Globus pallidus (tissue), 1 donor: ENCODE measurements at regions not wholly inside any gene's neighbourhood (a gene's known extent, or its start where the extent isn't known, plus 50 kb on each side); places are given as distances from the start of the nearest gene placed in this dataset.

ENCODE experiments used
- DNase-seq: peaks from one replicate; pipeline ENCODE4 v3.0.0-alpha.2; 2015; ENCODE audit warnings: low spot score

DNA sequence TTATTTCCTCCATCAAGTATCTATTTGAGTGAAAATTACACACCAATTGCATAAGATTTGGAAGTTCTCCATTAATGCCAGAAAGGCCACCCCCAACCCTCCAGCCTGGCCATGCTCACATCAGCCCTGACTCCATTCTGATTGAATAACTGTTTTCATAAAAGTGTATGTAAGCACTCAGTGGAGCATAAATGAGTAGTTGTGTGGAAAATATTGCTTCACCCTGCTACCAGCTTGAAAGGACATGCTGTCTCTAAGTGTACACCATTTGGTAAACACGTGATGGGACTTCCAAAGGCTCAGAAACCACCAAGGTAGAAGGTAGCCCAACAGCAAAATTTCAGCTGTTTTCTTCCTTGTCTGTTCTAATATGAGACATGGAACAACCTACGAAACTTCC, 393.8 kb downstream of the ZNF385D start:
- no peak for DNase-seq

DNA sequence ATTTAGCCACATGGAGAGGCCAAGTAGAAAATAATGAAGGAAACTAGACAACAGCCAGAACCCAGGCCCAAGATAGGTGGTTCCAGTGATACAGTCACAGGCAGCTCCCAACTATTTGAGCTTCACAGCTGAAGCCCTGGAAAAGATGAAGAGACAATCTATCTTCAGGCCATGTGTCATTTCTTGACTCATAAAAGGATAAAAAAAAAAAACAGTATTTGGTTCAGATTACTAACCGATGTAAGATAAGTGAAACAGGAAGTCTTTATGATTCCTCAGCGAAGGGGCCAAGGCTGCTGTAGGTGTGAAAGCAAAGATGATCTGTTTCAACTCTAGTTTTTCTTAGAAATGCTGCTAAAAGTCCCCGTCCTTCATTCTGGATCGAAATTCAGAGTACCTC, 394.6 kb downstream of the ZNF385D start:
- no peak for DNase-seq

DNA sequence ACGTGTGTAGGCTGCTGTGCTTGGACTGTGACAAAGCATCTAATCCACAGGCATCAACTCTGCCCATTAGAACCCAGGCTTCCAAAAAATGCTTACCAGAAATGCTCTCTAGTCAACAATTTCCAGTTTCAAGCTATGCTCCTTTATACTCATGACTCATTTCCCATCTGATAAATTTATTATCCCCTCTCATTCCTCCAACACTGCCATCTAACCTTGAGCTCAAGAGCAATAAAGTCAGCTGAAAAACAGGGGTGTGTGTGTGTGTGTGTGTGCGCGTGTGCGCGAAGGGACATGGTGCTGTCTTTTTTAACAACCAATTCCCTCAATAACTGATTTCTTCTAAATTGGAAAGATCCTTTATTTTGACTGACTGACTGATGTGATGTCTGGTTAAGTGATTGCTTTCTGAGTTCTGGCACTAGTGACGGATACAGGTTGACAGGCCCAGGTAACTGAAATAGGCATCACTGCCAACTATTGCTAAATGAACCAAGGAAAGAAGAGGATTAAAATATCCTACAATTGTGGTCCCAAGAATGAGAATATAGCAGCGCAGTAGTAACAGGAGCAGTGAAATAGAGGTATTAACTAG, 405.5 kb downstream of the ZNF385D start:
- no peak for DNase-seq

DNA sequence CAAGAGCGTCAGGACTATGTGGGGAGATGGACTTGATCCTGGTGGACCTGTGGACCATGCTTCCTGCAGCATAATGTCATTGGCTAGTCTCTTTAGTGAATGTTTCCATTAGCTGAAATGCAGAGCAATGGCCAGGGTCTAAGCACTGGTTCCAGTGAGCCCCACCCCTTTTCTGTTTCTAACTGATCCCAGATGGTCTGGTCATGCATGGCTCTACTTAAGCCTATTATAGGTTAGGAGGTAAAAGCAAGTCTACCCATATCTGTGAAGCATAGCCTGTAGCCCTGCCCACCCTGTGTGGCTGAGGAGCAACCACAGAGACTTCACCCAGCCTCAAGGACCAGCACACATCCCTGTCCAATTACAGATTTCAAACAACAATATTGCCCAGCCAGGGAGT, 419.2 kb downstream of the ZNF385D start:
- DNase-seq, result no peak

DNA sequence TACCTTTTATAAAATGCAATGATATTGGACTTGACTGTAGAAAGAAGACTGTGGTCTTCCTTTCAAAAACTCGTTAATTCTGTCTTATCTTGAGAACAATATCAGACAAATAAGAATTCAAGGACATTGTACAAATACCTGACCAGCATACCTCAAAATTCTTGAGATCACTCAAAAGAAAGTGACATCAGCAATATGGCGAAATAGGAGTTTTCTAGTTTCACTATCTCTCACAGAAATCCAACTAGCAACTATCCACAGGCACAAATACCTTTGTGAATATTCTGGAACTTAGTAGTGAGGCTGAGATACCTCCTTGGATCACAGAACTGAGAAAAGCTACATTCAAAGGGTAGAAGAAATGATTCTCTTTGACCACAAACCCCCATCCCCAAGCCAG, 419.7 kb downstream of the ZNF385D start:
- no peak for DNase-seq

DNA sequence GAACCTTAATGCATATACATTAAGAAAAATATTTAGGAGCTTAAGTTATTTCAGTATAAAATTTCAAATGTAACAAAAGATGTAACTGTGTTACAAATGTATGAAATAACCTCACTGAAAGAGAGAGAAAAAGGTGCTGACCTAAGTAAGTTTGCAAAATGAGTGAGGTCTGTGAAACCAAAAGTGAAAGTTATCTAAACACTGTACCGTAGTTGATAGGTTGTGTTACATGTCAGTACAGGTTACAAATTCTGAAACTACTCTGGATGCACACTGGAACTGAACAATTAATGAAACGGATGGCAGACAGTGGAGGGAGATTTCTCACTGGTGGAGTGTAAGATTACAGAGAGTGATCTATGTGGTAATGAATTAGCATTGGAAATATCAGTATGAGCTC, 420.7 kb downstream of the ZNF385D start:
- no peak for DNase-seq

DNA sequence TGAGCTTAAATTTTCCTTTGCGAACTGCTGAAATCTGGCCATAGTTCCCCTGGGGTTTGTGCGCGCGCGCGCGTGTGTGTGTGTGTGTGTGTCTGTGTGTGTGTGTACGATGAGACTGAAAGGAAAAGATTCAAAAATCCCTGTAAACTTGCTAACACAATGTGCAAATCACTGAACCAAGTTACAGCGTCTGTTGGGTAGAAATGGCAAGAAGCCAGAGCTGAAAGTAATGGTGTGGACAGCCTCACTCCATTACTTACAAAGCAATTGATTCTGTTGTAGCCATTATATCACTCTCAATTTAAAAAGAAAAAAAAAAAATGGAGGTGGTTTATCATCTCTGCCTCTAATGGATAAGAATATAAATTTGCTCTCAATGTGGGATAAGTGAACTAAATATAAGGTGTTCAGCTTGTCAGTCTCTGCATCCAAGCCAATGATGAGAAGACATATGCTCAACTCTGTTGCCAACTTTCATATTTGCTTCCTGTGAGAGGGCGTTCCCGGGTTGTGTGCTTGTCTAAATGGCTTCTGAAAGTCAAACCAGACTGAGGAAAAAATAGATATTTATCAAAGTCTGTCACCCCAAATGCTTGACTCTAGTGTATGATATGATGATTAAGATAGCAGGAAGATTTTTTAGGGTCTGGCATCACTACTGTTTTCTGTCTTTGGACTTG, 422.2 kb downstream of the ZNF385D start:
- no peak for DNase-seq

DNA sequence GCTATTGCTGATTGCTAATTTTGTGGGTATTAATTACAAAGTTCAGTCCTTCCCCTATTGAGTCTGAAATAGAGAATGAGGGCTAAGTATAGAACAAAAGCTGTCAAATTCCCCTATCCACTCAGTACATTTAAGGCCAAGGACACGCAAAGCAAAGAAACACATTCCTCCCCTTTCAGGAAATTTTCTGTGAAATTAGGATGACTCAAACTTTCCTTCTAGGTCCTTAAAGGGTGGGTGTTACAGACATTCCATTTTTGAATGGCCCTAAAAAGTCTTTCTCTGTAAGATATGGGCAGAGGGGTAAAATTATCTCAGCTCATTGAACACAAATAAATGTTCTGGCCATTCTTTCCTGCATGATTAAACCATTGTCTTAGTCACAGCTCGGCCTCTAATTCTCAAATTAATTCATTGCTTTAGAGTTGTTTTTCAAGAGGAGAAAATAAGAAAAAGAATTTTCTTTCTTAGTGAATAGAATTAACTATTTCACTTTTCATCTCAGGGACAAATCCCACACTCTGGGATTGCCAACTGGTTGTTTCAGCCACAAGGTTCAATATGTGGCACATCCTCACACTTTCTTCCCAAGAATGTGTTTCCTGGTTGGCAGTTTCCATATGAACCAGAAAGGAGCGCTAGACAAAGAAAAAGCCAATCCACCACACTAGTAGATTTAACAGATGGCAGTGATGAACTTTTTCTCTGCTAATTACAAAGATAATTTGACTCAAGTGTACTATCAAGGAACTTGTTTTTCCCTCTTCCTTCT, 424.1 kb downstream of the ZNF385D start:
- DNase-seq, result no peak

DNA sequence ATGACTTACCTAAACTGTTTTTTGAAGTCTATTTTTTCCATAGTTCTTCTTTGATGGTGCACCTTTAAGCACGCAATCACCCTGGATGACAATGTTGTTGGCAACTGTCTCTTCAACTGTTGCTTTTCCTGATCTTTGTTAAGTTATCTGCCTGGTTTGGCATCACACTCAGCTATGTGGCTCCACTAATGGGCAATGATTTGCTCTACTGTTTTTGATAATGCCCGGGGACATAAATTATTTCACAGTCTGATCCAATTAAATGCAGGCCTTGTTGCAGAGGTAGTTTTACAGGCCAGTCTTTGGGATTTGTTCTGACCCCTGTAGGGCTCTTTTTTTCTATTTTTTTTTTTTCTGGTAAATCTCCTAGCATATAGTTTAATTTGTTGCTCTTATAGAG, 436.3 kb downstream of the ZNF385D start:
- no peak for DNase-seq

DNA sequence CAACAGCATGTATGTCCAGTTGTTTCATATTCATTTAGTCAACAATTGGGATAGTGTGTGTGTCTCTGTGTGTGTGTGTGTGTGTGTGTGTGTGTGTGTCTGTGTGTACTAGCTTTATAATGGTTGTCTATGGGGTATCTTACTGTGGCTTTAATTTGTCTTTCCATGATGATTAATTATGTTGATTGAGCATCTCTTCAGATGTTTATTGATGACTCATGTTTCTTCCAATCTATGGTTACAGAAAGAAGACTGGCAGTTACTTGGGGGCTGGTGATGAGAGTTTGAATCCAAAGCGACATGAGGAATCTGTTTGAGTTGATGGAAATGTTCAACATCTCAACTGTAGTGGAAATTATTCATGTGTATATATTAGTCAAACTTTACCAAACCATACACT, 440.1 kb downstream of the ZNF385D start:
- no peak for DNase-seq

DNA sequence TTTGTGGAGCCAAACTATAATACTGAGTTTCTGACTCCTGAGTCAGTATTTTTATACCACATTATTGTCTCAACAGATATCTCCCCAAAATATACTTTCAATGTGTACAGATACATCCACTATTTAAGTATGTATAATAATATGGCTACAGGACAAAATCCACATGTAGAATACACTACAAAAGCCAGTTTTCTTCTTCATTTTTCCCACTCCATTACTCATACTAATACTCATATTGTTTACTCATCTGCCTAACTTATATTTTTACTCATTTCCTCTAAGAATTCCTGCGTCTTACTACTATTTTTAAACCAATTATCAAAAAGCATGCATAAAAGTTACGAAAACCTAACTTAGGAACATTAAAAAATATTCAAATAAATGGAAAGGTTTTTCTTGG, 440.8 kb downstream of the ZNF385D start:
- DNase-seq, result no peak

DNA sequence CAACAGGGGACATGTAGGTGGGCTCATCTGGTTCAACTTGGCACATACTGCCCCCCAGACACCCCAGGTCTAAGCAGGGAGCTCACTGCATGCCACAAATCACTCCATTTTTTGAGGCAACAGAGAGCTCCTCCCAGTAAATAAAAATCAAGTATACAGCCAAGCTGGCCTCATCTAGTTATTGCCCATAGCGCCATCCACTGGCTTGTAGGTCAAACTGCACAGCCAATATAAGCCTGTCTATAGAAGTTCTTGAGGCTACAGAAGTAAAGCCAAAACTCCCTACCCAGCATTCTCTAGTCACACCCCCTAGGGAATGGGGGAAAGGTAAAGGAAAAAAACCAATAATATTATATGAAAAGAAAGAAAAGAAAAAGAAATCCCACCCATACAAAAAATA, 453.7 kb downstream of the ZNF385D start:
- DNase-seq, result no peak

DNA sequence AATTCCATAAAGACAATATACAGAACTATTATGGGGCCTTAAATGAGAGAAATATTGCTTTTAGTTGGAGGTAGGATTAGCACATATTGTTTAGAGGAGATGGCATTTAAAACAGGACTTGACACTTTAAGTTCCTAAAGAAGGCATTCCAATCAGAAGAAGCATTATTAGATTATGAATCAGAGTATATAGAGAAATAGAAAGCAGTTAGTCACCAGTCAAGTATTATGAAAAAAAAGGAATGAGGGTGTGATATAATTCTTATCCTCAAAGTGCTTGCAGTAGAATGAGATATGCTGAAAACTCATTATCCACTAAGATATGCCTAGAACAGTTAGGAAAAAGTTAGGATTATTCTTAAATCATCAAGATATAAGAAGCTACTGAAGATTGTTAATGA, 456.2 kb downstream of the ZNF385D start:
- DNase-seq, result no peak

DNA sequence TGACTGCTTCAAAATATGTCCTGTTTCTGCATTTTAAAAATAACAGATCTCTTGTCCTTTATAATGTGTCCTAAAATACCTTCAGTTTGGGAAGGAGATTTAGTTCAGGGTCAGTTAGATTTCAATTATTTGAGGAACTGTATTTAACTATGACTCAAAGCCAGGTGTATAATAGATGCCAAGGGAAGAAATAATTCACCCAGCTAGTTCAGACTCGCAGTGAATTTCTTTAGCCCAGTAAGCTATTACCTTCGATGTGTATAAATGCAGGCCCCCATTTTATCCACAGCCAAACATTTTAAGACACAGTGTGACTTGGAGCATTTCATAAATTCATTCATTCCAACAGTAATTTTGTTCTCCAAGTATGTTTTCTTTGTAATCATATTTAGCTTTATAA, 458.0 kb downstream of the ZNF385D start:
- no peak for DNase-seq

DNA sequence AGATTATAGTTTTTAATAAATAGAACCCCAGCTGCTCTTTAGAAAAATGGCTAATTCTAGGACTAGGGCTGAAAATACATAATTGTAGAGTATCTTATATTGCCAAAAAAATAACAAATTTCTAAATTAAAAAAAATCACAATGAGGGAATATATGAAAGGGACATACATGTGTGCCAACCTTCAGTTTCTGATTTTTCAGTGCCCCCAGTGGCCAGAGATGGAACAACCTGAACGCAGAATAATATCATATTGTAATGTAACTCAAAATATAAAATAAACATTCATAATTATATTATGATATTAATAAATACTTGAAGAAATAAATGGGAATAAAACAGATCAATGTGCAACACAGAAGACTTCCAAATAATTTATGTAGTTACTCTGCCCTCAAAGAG, 460.5 kb downstream of the ZNF385D start:
- no peak for DNase-seq

DNA sequence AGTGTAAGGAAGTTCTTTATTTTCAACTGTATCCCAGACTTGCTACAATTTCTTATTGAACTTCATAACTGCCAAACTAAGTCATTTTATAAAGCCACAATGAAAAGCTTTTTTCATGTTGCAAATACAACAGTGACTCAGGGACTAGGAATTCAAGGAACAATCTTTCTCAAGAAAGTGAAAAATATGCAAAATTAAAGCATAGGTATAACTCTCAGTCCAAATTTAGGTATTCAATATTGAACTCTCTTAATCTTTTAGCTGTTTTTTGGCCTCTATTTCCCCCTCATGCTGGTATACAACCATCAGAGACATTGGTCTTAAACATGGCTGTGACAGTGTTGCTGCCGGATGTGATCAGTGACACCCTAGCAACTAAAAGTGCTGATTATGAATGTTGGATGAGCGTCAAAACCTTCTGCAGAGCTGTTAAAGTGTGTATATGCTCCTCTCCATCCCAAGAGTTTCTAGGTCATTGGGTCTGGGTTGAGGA, 476.9 kb downstream of the ZNF385D start:
- no peak for DNase-seq

DNA sequence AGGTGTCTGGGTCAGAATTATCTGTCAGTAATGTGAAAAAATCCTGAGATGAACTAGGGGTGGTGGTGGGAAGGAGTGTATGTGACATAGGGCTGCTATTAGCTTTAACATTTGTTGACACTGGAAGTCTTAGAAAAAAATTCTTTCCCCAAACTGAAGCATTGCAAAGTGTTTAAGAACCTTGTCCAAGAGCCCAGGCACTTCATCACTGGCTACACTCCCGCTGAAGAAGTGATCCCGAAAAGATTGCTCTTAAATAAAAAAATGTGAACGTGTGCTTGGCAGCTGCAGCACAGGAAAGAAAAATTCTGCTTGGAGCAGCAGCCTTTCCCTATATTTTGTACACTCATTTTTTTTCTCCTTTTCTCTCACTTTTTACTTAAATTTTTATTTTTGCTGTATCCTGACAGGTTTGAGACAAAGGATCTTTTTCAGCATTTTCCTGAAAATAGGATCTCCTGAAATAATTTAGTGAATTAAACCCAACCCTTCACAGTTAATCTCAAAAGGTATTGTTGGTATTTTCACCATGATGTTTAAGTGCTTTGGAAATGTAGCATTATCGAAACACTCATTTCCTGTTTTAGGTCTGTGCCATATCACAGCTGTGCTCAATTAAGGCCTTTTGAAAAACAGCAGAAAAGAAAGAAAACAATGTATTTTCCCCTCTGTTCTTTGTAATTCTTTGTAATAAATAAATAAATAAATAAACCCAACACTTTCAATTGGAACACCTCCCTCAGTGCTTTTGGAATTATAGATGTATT, 477.6 kb downstream of the ZNF385D start:
- no peak for DNase-seq

DNA sequence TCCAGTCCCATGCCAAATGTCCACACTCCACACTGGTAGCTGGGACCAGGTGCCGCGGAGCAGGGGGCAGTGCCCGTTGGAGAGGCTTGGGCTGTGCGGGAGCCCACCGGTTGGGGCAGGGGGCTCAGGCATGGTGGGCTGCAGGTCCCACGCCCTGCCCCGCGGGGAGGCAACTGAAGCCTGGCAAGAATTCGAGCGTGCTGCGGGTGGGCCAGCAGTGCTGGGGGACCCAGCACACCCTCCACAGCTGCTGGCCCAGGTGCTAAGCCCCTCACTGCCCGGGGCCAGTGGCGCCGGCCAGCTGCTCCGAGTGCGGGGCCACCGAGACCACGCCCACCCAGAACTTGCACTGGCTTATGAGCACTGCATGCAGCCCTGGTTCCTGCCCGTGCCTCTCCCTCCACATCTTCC, 479.4 kb downstream of the ZNF385D start:
- no peak for DNase-seq

DNA sequence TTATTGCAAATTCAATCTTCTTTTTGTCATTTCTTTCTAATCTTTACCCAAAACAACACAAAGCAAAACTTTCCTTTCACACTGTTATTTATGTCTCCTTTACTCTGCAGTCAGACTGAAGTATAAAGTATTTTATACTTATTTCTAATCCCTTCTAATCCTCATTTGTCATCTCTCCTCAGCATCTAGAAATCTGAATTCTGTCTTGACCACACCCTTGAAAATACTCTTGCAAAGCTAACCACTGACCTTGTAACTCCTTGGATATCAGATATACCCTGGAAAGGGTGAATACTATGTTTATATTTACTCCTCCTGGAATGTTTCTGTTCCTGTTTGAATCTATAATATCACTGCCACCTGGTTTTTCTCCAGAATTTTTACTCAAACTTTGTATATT, 481.1 kb downstream of the ZNF385D start:
- DNase-seq, result no peak

DNA sequence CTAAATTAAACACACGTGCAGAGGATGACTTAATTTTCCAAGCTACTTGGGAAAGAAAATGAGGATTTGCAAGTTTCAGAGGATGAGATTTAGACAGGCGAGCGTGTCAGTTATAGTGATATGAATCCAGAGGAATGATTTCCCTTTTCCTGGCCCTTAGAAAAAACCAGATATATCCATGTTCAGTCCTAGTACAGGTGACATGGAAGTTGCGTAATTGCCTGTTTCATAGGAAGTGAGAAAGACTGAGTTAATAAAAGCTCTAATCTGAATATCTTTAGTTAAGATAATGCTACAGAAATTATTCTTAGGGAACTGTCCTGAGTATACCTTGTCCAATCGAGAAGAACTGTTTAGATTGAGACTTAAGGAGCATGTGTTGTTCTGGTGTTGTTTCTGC, 490.5 kb downstream of the ZNF385D start:
- no peak for DNase-seq

DNA sequence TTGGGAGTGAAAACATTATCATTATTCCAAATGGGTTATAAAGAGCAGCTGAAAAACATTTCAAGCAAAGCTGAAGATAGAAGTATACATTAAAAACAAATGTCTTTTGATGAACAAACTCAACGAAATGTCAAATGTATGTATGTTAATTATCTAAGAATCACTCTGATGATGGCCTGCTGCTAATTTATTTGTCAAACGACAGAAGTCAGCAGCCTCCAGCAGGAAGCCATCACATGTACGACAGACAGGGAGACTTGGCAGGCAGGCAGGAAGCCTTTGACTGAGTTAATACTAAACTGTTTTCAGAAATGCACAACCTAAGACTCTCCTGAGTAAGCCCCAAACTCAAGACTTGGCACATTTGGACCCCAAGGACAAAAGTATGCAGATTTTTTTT, 491.1 kb downstream of the ZNF385D start:
- no peak for DNase-seq

DNA sequence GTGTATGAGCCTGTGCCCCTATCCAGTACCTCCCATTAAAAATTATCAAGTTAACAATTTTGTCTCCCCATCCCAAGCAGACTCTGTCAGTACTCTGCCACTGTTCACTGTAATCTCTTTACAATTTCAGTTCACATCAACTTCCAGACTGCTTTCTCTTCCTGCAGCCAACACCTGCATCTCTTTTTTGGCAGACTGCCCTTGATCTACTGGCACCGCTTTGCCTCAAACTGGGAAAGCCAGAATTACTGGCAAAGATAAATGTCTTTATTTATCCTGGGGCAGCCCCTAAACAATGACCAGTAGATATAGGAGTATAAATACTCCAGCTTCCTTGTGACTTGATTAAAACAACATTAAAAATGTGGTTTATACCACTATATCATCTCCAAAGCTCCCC, 494.1 kb downstream of the ZNF385D start:
- no peak for DNase-seq

DNA sequence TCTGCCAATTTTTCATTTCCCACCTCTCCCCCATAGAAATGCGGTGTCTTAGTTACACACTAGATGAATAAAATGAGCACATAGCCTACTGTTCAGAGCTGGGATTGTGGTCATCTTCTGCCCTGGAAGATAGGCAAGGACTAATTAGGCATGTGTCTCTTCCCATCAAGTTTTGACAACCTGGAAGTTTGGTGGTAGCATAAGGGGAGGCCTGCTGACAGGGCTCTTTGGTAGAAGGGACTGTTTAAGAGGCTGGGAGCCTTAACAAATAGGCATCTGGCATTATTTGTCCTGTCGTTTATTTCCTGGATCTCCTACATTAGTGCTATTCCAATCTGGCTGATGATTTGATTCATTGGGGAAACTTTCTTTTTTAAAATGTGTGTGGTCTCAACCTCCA, 512.3 kb downstream of the ZNF385D start:
- no peak for DNase-seq
